ENCODE measurements at regions not wholly inside any gene's neighbourhood (a gene's known extent, or its start where the extent isn't known, plus 50 kb on each side); places are given as distances from the start of the nearest gene placed in this dataset.

GRCh38 chr22:49550766-49551362 is 276.8 kb downstream of the BRD1 start:
- DNase-seq (ENCODE audit: low read depth in 2 of 2): no peak

GRCh38 chr22:49550141-49550430 is 277.6 kb downstream of the BRD1 start:
- DNase-seq (ENCODE audit: low read depth in 2 of 2): no peak

GRCh38 chr22:49549256-49550140 is 278.2 kb downstream of the BRD1 start:
- no peak for DNase-seq (ENCODE audit: low read depth in 2 of 2)

GRCh38 chr22:49548356-49549202 is 279.1 kb downstream of the BRD1 start:
- DNase-seq (ENCODE audit: low read depth in 2 of 2): peak in 1 of 2 donors; percentile 14

- DNase-seq (ENCODE audit: low read depth in 2 of 2): no peak
Observed at GRCh38 chr22:49547751-49548239, 279.9 kb downstream of the BRD1 start.

- DNase-seq (ENCODE audit: low read depth in 2 of 2): no peak
Observed at GRCh38 chr22:49546811-49547585, 280.7 kb downstream of the BRD1 start.

GRCh38 chr22:49545606-49546005 is 282.1 kb downstream of the BRD1 start:
- DNase-seq (ENCODE audit: low read depth in 2 of 2): no peak

GRCh38 chr22:49544286-49544685 is 283.4 kb downstream of the BRD1 start:
- DNase-seq (ENCODE audit: low read depth in 2 of 2): no peak

- DNase-seq (ENCODE audit: low read depth in 2 of 2): no peak
Observed at GRCh38 chr22:49543876-49544275, 283.8 kb downstream of the BRD1 start.

- DNase-seq (ENCODE audit: low read depth in 2 of 2): no peak
Observed at GRCh38 chr22:49541693-49542230, 285.9 kb downstream of the BRD1 start.

GRCh38 chr22:49540913-49541692 is 286.6 kb downstream of the BRD1 start:
- DNase-seq (ENCODE audit: low read depth in 2 of 2): no peak

GRCh38 chr22:49540084-49540912 is 287.4 kb downstream of the BRD1 start:
- DNase-seq (ENCODE audit: low read depth in 2 of 2): no peak

- no peak for DNase-seq (ENCODE audit: low read depth in 2 of 2)
Observed at GRCh38 chr22:49538006-49538405, 289.7 kb downstream of the BRD1 start.

GRCh38 chr22:49536571-49537131 is 291.0 kb downstream of the BRD1 start:
- no peak for DNase-seq (ENCODE audit: low read depth in 2 of 2)

GRCh38 chr22:49535527-49536125 is 292.0 kb downstream of the BRD1 start:
- no peak for DNase-seq (ENCODE audit: low read depth in 2 of 2)

GRCh38 chr22:49535126-49535525 is 292.5 kb downstream of the BRD1 start:
- DNase-seq (ENCODE audit: low read depth in 2 of 2): no peak

- DNase-seq (ENCODE audit: low read depth in 2 of 2): no peak
Observed at GRCh38 chr22:49534386-49534785, 293.3 kb downstream of the BRD1 start.

- DNase-seq (ENCODE audit: low read depth in 2 of 2): no peak
Observed at GRCh38 chr22:49533886-49534285, 293.8 kb downstream of the BRD1 start.
